Activated CD4-positive, alpha-beta T cell treated with anti-CD3 and anti-CD28 coated beads for 36 hours (primary cell): ENCODE measurements at regions not wholly inside any gene's neighbourhood (a gene's known extent, or its start where the extent isn't known, plus 50 kb on each side); places are given as distances from the start of the nearest gene placed in this dataset.
A peak's percentile ranks its signal among the peaks of the same experiment; 100 is the strongest.
"Not testable (repeated sequence)": the region's sequence is repeated elsewhere in the genome, so short reads cannot be mapped to it uniquely, and the experiment has no call there.

Experiments used
- ATAC-seq: fragments of 200-7000 bp; cut with Tn5 transposase; one replicate; pipeline ENCODE4 v1.10.0; 2021; ENCODE audit warnings: mild to moderate bottlenecking, moderate library complexity
- CTCF ChIA-PET: fragments of 350-600 bp; sonication (Branson Sonifier 250); formaldehyde crosslinking; loops from one replicate; lab custom pipeline; 2021; ENCODE audit warnings: antibody characterized with exemption; lab: Charles Lee
- POLR2A ChIA-PET: fragments of 350-600 bp; sonication (Branson Sonifier 250); formaldehyde crosslinking; loops from one replicate; lab custom pipeline; 2021; ENCODE audit warnings: antibody characterized with exemption, inconsistent platforms; lab: Charles Lee
- DNase-seq: peaks from one replicate; pipeline ENCODE4 v3.0.0-alpha.2; 2020
- H3K27ac Mint-ChIP-seq: one replicate; pipeline ENCODE4 v1.8.0; 2021; ENCODE audit warnings: mixed read lengths
- H3K27me3 Mint-ChIP-seq: one replicate; pipeline ENCODE4 v1.8.0; 2021; ENCODE audit warnings: mixed read lengths
- H3K36me3 Mint-ChIP-seq: one replicate; pipeline ENCODE4 v1.8.0; 2021; ENCODE audit warnings: low read depth, mixed read lengths
- H3K4me1 Mint-ChIP-seq: one replicate; pipeline ENCODE4 v1.8.0; 2021; ENCODE audit warnings: mixed read lengths
- H3K4me3 Mint-ChIP-seq: one replicate; pipeline ENCODE4 v1.8.0; 2021; ENCODE audit warnings: mild to moderate bottlenecking, moderate library complexity, mixed read lengths
- H3K9me3 Mint-ChIP-seq: one replicate; pipeline ENCODE4 v1.8.0; 2021; ENCODE audit warnings: low read depth, mixed read lengths
- intact Hi-C, 2 experiments: fragments of 100-400 bp; cut with DNase I in 1 of 2; cut with micrococcal nuclease in 1 of 2; formaldehyde crosslinking; loops; one replicate each; pipeline versions ENCODE4 v1.14.2 to v1.15.1; 2022 to 2024; cut with DNase I, micrococcal nuclease

DNA sequence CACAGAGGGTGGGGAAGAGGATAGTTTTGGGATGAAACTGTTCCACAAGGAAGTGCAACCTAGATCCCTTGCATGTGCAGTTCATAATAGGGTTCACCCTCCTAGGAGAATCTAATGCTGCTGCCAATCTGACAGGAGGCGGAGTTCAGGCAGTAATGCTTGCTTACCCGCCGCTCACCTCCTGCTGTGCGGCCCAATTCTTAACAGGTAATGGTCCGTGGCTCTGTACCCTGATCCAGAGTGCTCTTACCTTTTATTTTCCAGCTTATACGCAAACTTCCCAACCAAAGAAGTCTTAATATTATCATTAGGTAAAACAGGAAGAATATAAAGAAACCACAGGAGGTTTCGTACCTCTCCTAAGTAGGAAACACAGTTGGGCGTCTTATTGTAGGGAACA, 82.7 kb upstream of the CD302 start:
- Mint-ChIP-seq H3K27me3 (no peaks in the 10 kb centered on the region), H3K4me1 (peaks cover 55% of the 10 kb centered on the region), H3K27ac (peak overlapping the region; percentile 76), H3K4me3 (no peak overlapping the region), H3K9me3 (no peaks in the 10 kb centered on the region), H3K36me3 (peaks cover 62% of the 10 kb centered on the region)
- CTCF ChIA-PET: no interaction called here
- no peak for DNase-seq
- ATAC-seq: no peak
- POLR2A ChIA-PET: no interaction called here
- intact Hi-C loops: no loop called here

- peak; percentile 74 for DNase-seq
- ChIA-PET CTCF (interaction anchor here (1.0 to 1.6 kb wide), 8 partner anchors 11 to 123 kb away, joined by 4 to 10 read pairs (median 4); no protein-coding TSS in a partner anchor), POLR2A (interaction anchor here (0.6 to 1.6 kb wide), 10 partner anchors 11 to 749 kb away, joined by 3 to 15 read pairs (median 5); partner anchors contain the start of gene LY75)
- H3K4me1 Mint-ChIP-seq: peaks cover 62% of the 10 kb centered on the region
- H3K4me3 Mint-ChIP-seq: no peak overlapping the region
- no peaks in the 10 kb centered on the region for H3K9me3 Mint-ChIP-seq
- peak overlapping the region; percentile 76 for H3K27ac Mint-ChIP-seq
- intact Hi-C loops: loop anchor here (1.0 to 5.0 kb wide), 10 partner anchors 16 to 1198 kb away; partner anchors contain the start of genes LY75 (in 1 of the 2) and MARCHF7 (in 1 of the 2)
- peaks cover 63% of the 10 kb centered on the region for H3K36me3 Mint-ChIP-seq
- H3K27me3 Mint-ChIP-seq: no peaks in the 10 kb centered on the region
- peak; percentile 87 for ATAC-seq
Measured at GRCh38 chr2:159879051-159879604, 81.1 kb upstream of the CD302 start.

DNA sequence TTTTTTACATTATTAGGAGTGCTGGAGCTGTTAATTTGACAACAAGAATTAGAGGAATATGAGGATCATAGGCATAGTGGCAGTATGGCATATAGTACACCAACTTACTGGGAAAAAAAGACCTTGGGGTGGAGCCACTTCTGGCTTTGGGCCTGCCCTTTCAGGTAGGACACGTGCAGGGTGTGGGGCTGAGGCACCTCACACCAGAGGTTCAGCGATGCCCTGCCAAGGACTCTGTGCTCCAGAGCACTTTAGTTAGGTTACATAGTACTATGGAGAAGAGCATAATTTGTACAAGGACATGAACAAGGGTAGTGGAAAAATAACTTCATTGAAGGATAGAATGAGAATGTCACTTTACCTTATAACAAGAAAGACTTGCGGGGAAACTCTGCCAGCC, 77.1 kb upstream of the CD302 start:
- peaks cover 47% of the 10 kb centered on the region for H3K4me1 Mint-ChIP-seq
- H3K4me3 Mint-ChIP-seq: no peak overlapping the region
- H3K27me3 Mint-ChIP-seq: no peaks in the 10 kb centered on the region
- ChIA-PET CTCF (interaction anchor here (1.1 kb wide), 2 partner anchors 20 to 111 kb away, joined by 3 read pairs; no protein-coding TSS in a partner anchor), POLR2A (no interaction called here)
- DNase-seq (peak; percentile 33), ATAC-seq (no peak)
- H3K36me3 Mint-ChIP-seq: peaks cover 68% of the 10 kb centered on the region
- peak overlapping the region; percentile 52 for H3K27ac Mint-ChIP-seq
- no peaks in the 10 kb centered on the region for H3K9me3 Mint-ChIP-seq
- intact Hi-C loops: loop anchor here in 1 of 2 experiments (5.0 kb wide), 3 partner anchors 163 to 1202 kb away; partner anchors contain the start of gene MARCHF7

DNA sequence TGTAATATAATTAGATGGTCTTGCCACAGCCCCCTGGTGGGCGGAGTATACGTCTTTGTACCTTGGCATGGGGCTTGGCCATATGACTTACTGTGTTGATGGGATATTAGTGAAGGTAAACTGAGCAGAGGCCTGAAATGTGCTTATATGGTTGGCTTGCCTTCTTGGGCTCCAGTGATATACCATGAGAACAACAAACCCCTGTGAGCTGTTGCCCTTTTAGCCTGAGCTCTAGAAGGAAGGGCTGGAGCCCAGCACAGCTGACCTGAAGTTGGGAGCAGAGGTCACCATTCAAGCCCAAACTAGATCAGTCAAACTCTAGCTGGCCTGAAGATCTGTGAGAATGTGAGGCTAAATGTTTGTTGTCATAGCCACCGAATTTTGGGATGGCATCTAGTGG, 75.2 kb upstream of the CD302 start:
- no peak for DNase-seq
- no peak overlapping the region for H3K4me3 Mint-ChIP-seq
- peaks cover 29% of the 10 kb centered on the region for H3K4me1 Mint-ChIP-seq
- H3K9me3 Mint-ChIP-seq: no peaks in the 10 kb centered on the region
- peaks cover 72% of the 10 kb centered on the region for H3K36me3 Mint-ChIP-seq
- ChIA-PET CTCF (interaction anchor here (1.2 kb wide), 2 partner anchors 11 to 93 kb away, joined by 3 read pairs; no protein-coding TSS in a partner anchor), POLR2A (interaction anchor here (0.6 kb wide), 1 partner anchor 36 kb away, joined by 3 read pairs; no protein-coding TSS in a partner anchor)
- H3K27me3 Mint-ChIP-seq: no peaks in the 10 kb centered on the region
- intact Hi-C loops: no loop called here
- no peak overlapping the region for H3K27ac Mint-ChIP-seq
- no peak for ATAC-seq

GRCh38 chr2:159872353-159872752, 74.3 kb upstream of the CD302 start:
- H3K27ac Mint-ChIP-seq: no peak overlapping the region
- H3K36me3 Mint-ChIP-seq: peaks cover 64% of the 10 kb centered on the region
- ChIA-PET CTCF (interaction anchor here (1.2 to 1.3 kb wide), 3 partner anchors 10 to 96 kb away, joined by 3 to 4 read pairs (median 4); no protein-coding TSS in a partner anchor), POLR2A (no interaction called here)
- H3K27me3 Mint-ChIP-seq: no peaks in the 10 kb centered on the region
- DNase-seq: no peak
- H3K4me3 Mint-ChIP-seq: no peak overlapping the region
- intact Hi-C loops: no loop called here
- no peaks in the 10 kb centered on the region for H3K9me3 Mint-ChIP-seq
- H3K4me1 Mint-ChIP-seq: peaks cover 20% of the 10 kb centered on the region
- ATAC-seq: no peak

GRCh38 chr2:159868598-159869159, 70.7 kb upstream of the CD302 start:
- ATAC-seq, intact Hi-C loops, H3K27me3 Mint-ChIP-seq, POLR2A ChIA-PET, H3K4me1 Mint-ChIP-seq, DNase-seq, H3K9me3 Mint-ChIP-seq, CTCF ChIA-PET, H3K4me3 Mint-ChIP-seq, H3K27ac Mint-ChIP-seq: not testable (repeated sequence)
- peaks cover 58% of the 10 kb centered on the region for H3K36me3 Mint-ChIP-seq

GRCh38 chr2:159867567-159868361, 69.8 kb upstream of the CD302 start:
- no peak for ATAC-seq
- H3K4me1 Mint-ChIP-seq: no peaks in the 10 kb centered on the region
- ChIA-PET CTCF (no interaction called here), POLR2A (no interaction called here)
- no peaks in the 10 kb centered on the region for H3K9me3 Mint-ChIP-seq
- intact Hi-C loops: no loop called here
- H3K27ac Mint-ChIP-seq: no peak overlapping the region
- DNase-seq: no peak
- no peak overlapping the region for H3K4me3 Mint-ChIP-seq
- H3K36me3 Mint-ChIP-seq: peaks cover 61% of the 10 kb centered on the region
- H3K27me3 Mint-ChIP-seq: no peaks in the 10 kb centered on the region

DNA sequence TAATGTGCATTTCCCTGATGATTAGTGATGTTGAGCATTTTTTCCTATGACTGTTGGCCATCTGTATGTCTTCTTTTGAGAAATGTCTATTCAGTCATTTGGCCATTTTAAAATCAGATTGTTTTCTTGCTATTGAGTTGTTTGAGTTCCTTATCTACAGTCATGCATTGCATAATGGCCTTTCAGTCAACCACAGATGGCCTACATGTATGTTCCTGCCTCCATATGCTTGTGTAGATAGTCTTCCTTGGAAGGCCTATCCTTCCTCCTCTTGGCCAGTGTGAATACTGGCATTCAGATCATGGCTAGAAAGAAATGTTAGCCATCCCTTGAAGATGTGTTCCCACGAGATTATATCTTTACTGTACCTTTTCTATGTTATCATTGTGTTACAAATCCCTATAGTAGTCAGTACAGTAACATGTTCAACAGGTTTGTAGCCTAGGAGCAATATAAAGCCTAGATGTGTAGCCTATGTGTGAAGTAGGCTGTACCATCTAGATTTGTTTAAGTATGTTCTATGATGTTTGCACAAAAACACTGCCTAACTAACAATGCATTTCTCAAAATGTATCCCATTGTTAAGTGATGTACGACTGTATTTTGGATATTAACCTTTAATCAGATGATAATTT, 65.6 kb upstream of the CD302 start:
- H3K4me3 Mint-ChIP-seq: no peak overlapping the region
- no peaks in the 10 kb centered on the region for H3K27me3 Mint-ChIP-seq
- H3K27ac Mint-ChIP-seq: no peak overlapping the region
- ATAC-seq (no peak), DNase-seq (no peak)
- no peaks in the 10 kb centered on the region for H3K9me3 Mint-ChIP-seq
- ChIA-PET POLR2A (no interaction called here), CTCF (no interaction called here)
- intact Hi-C loops: no loop called here
- H3K36me3 Mint-ChIP-seq: peaks cover 54% of the 10 kb centered on the region
- H3K4me1 Mint-ChIP-seq: peaks cover 13% of the 10 kb centered on the region

GRCh38 chr2:159860581-159861310, 62.7 kb upstream of the CD302 start:
- ATAC-seq (no peak), DNase-seq (no peak)
- ChIA-PET POLR2A (no interaction called here), CTCF (no interaction called here)
- H3K36me3 Mint-ChIP-seq: peaks cover 54% of the 10 kb centered on the region
- H3K4me3 Mint-ChIP-seq: no peak overlapping the region
- no peaks in the 10 kb centered on the region for H3K9me3 Mint-ChIP-seq
- H3K4me1 Mint-ChIP-seq: peaks cover 13% of the 10 kb centered on the region
- no peaks in the 10 kb centered on the region for H3K27me3 Mint-ChIP-seq
- H3K27ac Mint-ChIP-seq: no peak overlapping the region
- intact Hi-C loops: no loop called here

DNA sequence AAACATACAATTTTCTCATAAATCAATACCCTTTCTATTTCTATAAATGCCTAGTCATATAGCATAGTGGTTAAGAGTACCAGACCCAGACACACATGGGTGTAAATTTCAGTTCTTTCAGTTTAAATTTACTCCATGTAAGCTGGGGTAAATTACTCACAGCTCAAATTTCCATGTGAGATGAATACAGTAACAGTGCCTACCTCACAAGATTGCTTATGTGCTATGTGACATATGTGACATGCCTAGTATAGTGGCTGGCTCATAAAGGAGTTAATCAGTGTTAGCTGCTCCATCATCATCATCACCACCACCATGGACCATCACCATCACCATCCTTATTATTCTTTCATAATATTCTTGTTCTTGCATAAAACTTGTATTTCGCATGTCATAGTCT, 61.6 kb upstream of the CD302 start:
- Mint-ChIP-seq H3K27me3 (no peaks in the 10 kb centered on the region), H3K36me3 (peaks cover 56% of the 10 kb centered on the region), H3K27ac (peak overlapping the region; percentile 47), H3K4me1 (peaks cover 13% of the 10 kb centered on the region), H3K9me3 (no peaks in the 10 kb centered on the region), H3K4me3 (no peak overlapping the region)
- intact Hi-C loops: no loop called here
- POLR2A ChIA-PET: no interaction called here
- DNase-seq: no peak
- CTCF ChIA-PET: interaction anchor here (1.1 to 2.0 kb wide), 2 partner anchors 11 to 62 kb away, joined by 3 to 9 read pairs; no protein-coding TSS in a partner anchor
- ATAC-seq: peak; percentile 86

- CTCF ChIA-PET: no interaction called here
- Mint-ChIP-seq H3K36me3 (peaks cover 52% of the 10 kb centered on the region), H3K27me3 (no peaks in the 10 kb centered on the region), H3K27ac (no peak overlapping the region), H3K4me1 (peaks cover 13% of the 10 kb centered on the region), H3K9me3 (no peaks in the 10 kb centered on the region), H3K4me3 (no peak overlapping the region)
- POLR2A ChIA-PET: no interaction called here
- ATAC-seq (no peak), DNase-seq (no peak)
- intact Hi-C loops: no loop called here
Measured at GRCh38 chr2:159856760-159857159, 58.8 kb upstream of the CD302 start.
